KOPT-K1 (cell line): ENCODE measurements at regions not wholly inside any gene's neighbourhood (a gene's known extent, or its start where the extent isn't known, plus 50 kb on each side); places are given as distances from the start of the nearest gene placed in this dataset.
"Not testable (repeated sequence)": the region's sequence is repeated elsewhere in the genome, so short reads cannot be mapped to it uniquely, and the experiment has no call there.

Experiments used
- H3K27ac ChIP-seq: fragments of 200-600 bp; sonication (generic); 2 replicates; pipeline ENCODE4 v1.5.1; 2016; ENCODE audit warnings: antibody characterized with exemption, mild to moderate bottlenecking, low read depth, low read length; ENCODE audit not compliant: poor library complexity, severe bottlenecking
- H3K36me3 ChIP-seq: fragments of 200-600 bp; sonication (generic); 2 replicates; pipeline ENCODE4 v1.5.1; 2017; ENCODE audit warnings: antibody characterized with exemption, mild to moderate bottlenecking, low read length, moderate library complexity; ENCODE audit not compliant: insufficient read depth
- H3K9me3 ChIP-seq: fragments of 200-600 bp; sonication (generic); 2 replicates; pipeline ENCODE4 v1.5.1; 2017; ENCODE audit warnings: antibody characterized with exemption, low read length, mild to moderate bottlenecking; ENCODE audit not compliant: insufficient read depth, poor library complexity, severe bottlenecking

GRCh38 chr12:131457028-131457310, 253.9 kb upstream of the SFSWAP start:
- Histone ChIP-seq H3K27ac (no peak overlapping the region), H3K36me3 (no peaks in the 10 kb centered on the region), H3K9me3 (peaks cover 2% of the 10 kb centered on the region)

GRCh38 chr12:131457331-131458047, 253.4 kb upstream of the SFSWAP start:
- Histone ChIP-seq H3K9me3 (peaks cover 5% of the 10 kb centered on the region), H3K36me3 (no peaks in the 10 kb centered on the region)

GRCh38 chr12:131458048-131458374, 252.9 kb upstream of the SFSWAP start:
- Histone ChIP-seq H3K36me3 (no peaks in the 10 kb centered on the region), H3K9me3 (peaks cover 5% of the 10 kb centered on the region), H3K27ac (no peak overlapping the region)

More at GRCh38 chr12:131457331-131458047, 253.4 kb upstream of the SFSWAP start:
- H3K27ac ChIP-seq, result no peak overlapping the region

- peaks cover 5% of the 10 kb centered on the region for H3K9me3 ChIP-seq
- no peaks in the 10 kb centered on the region for H3K36me3 ChIP-seq
- no peak overlapping the region for H3K27ac ChIP-seq
Measured at GRCh38 chr12:131458931-131459772, 251.7 kb upstream of the SFSWAP start.

- no peaks in the 10 kb centered on the region for H3K36me3 ChIP-seq
- H3K27ac ChIP-seq, result no peak overlapping the region
- peaks cover 5% of the 10 kb centered on the region for H3K9me3 ChIP-seq
Measured at GRCh38 chr12:131459773-131460365, 251.0 kb upstream of the SFSWAP start.

- H3K36me3 ChIP-seq, result no peaks in the 10 kb centered on the region
- peaks cover 5% of the 10 kb centered on the region for H3K9me3 ChIP-seq
- H3K27ac ChIP-seq, result no peak overlapping the region
Measured at GRCh38 chr12:131460520-131460919, 250.4 kb upstream of the SFSWAP start.

GRCh38 chr12:131461096-131461495, 249.8 kb upstream of the SFSWAP start:
- peaks cover 5% of the 10 kb centered on the region for H3K9me3 ChIP-seq
- no peak overlapping the region for H3K27ac ChIP-seq
- no peaks in the 10 kb centered on the region for H3K36me3 ChIP-seq

GRCh38 chr12:131463174-131463573, 247.7 kb upstream of the SFSWAP start:
- H3K27ac ChIP-seq, result no peak overlapping the region
- peaks cover 5% of the 10 kb centered on the region for H3K9me3 ChIP-seq
- no peaks in the 10 kb centered on the region for H3K36me3 ChIP-seq

- H3K27ac ChIP-seq, result no peak overlapping the region
- no peaks in the 10 kb centered on the region for H3K36me3 ChIP-seq
- peaks cover 5% of the 10 kb centered on the region for H3K9me3 ChIP-seq
Measured at GRCh38 chr12:131464081-131464480, 246.8 kb upstream of the SFSWAP start.

GRCh38 chr12:131466306-131466705, 244.6 kb upstream of the SFSWAP start:
- Histone ChIP-seq H3K9me3 (peaks cover 5% of the 10 kb centered on the region), H3K36me3 (no peaks in the 10 kb centered on the region), H3K27ac (no peak overlapping the region)

- H3K36me3 ChIP-seq, result no peaks in the 10 kb centered on the region
- H3K27ac ChIP-seq, result no peak overlapping the region
- H3K9me3 ChIP-seq, result peaks cover 3% of the 10 kb centered on the region
Measured at GRCh38 chr12:131466932-131467331, 244.0 kb upstream of the SFSWAP start.

- H3K36me3 ChIP-seq, result no peaks in the 10 kb centered on the region
- H3K9me3 ChIP-seq, result no peaks in the 10 kb centered on the region
- H3K27ac ChIP-seq, result no peak overlapping the region
Measured at GRCh38 chr12:131468206-131468605, 242.7 kb upstream of the SFSWAP start.

- H3K27ac ChIP-seq, H3K36me3 ChIP-seq, H3K9me3 ChIP-seq: not testable (repeated sequence)
Measured at GRCh38 chr12:131469945-131470344, 240.9 kb upstream of the SFSWAP start.

- H3K9me3 ChIP-seq, result no peaks in the 10 kb centered on the region
- H3K27ac ChIP-seq, result no peak overlapping the region
- no peaks in the 10 kb centered on the region for H3K36me3 ChIP-seq
Measured at GRCh38 chr12:131471271-131471905, 239.5 kb upstream of the SFSWAP start.

- Histone ChIP-seq H3K9me3 (no peaks in the 10 kb centered on the region), H3K27ac (no peak overlapping the region), H3K36me3 (no peaks in the 10 kb centered on the region)
Measured at GRCh38 chr12:131471946-131472732, 238.8 kb upstream of the SFSWAP start.
